SK-N-SH treated with all-trans-retinoic acid at 6 μM for 48 hours (cell line): ENCODE measurements at regions not wholly inside any gene's neighbourhood (a gene's known extent, or its start where the extent isn't known, plus 50 kb on each side); places are given as distances from the start of the nearest gene placed in this dataset.
A peak's percentile ranks its signal among the peaks of the same experiment; 100 is the strongest.

Experiments
- ATAC-seq: fragments of 200-7000 bp; cut with Tn5 transposase; 3 replicates; pipeline ENCODE4 v1.9.1; 2020; ENCODE audit warnings: mild to moderate bottlenecking, moderate library complexity
- BACH2 ChIP-seq: fragments of 250-450 bp; sonication (Bioruptor Pico); IDR thresholded peaks from 2 replicates; pipeline ENCODE4 v1.9.0; 2021; ENCODE audit warnings: mild to moderate bottlenecking, borderline replicate concordance
- CSDC2 ChIP-seq: fragments of 250-450 bp; sonication (Bioruptor Pico); IDR thresholded peaks from 2 replicates; pipeline ENCODE4 v1.5.0; 2020; ENCODE audit warnings: mild to moderate bottlenecking, moderate library complexity
- ESRRG ChIP-seq: fragments of 250-450 bp; sonication (Bioruptor Pico); IDR thresholded peaks from 2 replicates; pipeline ENCODE4 v1.6.1; 2021; ENCODE audit warnings: mild to moderate bottlenecking
- GLIS3 ChIP-seq: fragments of 250-450 bp; sonication (Bioruptor Pico); IDR thresholded peaks from 2 replicates; pipeline ENCODE4 v1.5.0; 2020; ENCODE audit warnings: mild to moderate bottlenecking, moderate library complexity
- ISL1 ChIP-seq: fragments of 250-450 bp; sonication (Bioruptor Pico); IDR thresholded peaks from 2 replicates; pipeline ENCODE4 v2.1.2; 2022; ENCODE audit warnings: mild to moderate bottlenecking, moderate library complexity
- PATZ1 ChIP-seq: fragments of 250-450 bp; sonication (Bioruptor Pico); IDR thresholded peaks from 2 replicates; pipeline ENCODE4 v1.8.0; 2020; ENCODE audit warnings: mild to moderate bottlenecking, moderate library complexity, borderline replicate concordance
- POU6F1 ChIP-seq: fragments of 250-450 bp; sonication (Bioruptor Pico); IDR thresholded peaks from 2 replicates; pipeline ENCODE4 v1.8.0; 2021; ENCODE audit warnings: low read depth, mild to moderate bottlenecking, moderate library complexity, borderline replicate concordance
- PPARA ChIP-seq: fragments of 250-450 bp; sonication (Bioruptor Pico); IDR thresholded peaks from 2 replicates; pipeline ENCODE4 v1.5.0; 2020; ENCODE audit warnings: mild to moderate bottlenecking, borderline replicate concordance
- RARB ChIP-seq: fragments of 250-450 bp; sonication (Bioruptor Pico); IDR thresholded peaks from 2 replicates; pipeline ENCODE4 v1.8.0; 2021; ENCODE audit warnings: mild to moderate bottlenecking, moderate library complexity
- SNAI2 ChIP-seq: fragments of 250-450 bp; sonication (Bioruptor Pico); IDR thresholded peaks from 2 replicates; pipeline ENCODE4 v1.5.0; 2020; ENCODE audit warnings: mild to moderate bottlenecking, moderate library complexity
- TCF4 ChIP-seq: fragments of 250-450 bp; sonication (Bioruptor Pico); IDR thresholded peaks from 2 replicates; pipeline ENCODE4 v1.8.0; 2021; ENCODE audit warnings: mild to moderate bottlenecking, moderate library complexity, borderline replicate concordance
- TOX ChIP-seq: fragments of 250-450 bp; sonication (Bioruptor Pico); IDR thresholded peaks from 2 replicates; pipeline ENCODE4 v1.8.0; 2021; ENCODE audit warnings: mild to moderate bottlenecking, moderate library complexity, borderline replicate concordance
- ZC3H10 ChIP-seq: fragments of 250-450 bp; sonication (Bioruptor Pico); IDR thresholded peaks from 2 replicates; pipeline ENCODE4 v1.5.1; 2021; ENCODE audit warnings: mild to moderate bottlenecking, moderate library complexity
- ZNF565 ChIP-seq: fragments of 450-650 bp; formaldehyde crosslinking; conservative IDR thresholded peaks from 2 replicates; pipeline ENCODE4 v1.5.0; 2020; ENCODE audit warnings: low read depth, mild to moderate bottlenecking, moderate library complexity
- ZNF70 ChIP-seq: fragments of 450-650 bp; formaldehyde crosslinking; IDR thresholded peaks from 2 replicates; pipeline ENCODE4 v1.5.0; 2020; ENCODE audit warnings: mild to moderate bottlenecking, moderate library complexity
- ZNF8 ChIP-seq: fragments of 450-650 bp; formaldehyde crosslinking; IDR thresholded peaks from 2 replicates; pipeline ENCODE4 v1.5.0; 2020; ENCODE audit warnings: mild to moderate bottlenecking, moderate library complexity
- TF ChIP-seq, protein P1 (sequence below): fragments of 250-450 bp; sonication (Bioruptor Pico); IDR thresholded peaks from 2 replicates; pipeline ENCODE4 v1.5.1; 2021; ENCODE audit warnings: mild to moderate bottlenecking, moderate library complexity

- TF ChIP-seq, protein P1, sequence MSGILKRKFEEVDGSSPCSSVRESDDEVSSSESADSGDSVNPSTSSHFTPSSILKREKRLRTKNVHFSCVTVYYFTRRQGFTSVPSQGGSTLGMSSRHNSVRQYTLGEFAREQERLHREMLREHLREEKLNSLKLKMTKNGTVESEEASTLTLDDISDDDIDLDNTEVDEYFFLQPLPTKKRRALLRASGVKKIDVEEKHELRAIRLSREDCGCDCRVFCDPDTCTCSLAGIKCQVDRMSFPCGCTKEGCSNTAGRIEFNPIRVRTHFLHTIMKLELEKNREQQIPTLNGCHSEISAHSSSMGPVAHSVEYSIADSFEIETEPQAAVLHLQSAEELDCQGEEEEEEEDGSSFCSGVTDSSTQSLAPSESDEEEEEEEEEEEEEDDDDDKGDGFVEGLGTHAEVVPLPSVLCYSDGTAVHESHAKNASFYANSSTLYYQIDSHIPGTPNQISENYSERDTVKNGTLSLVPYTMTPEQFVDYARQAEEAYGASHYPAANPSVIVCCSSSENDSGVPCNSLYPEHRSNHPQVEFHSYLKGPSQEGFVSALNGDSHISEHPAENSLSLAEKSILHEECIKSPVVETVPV: no peak
- TF ChIP-seq ZNF70 (CRISPR knock-in tag): no peak
- TF ChIP-seq POU6F1: no peak
- TF ChIP-seq ZC3H10 (CRISPR knock-in tag): no peak
- no peak for TF ChIP-seq TOX (CRISPR knock-in tag)
- no peak for TF ChIP-seq TCF4 (CRISPR knock-in tag)
- TF ChIP-seq ZNF8 (CRISPR knock-in tag): no peak
- TF ChIP-seq GLIS3 (CRISPR knock-in tag): no peak
- TF ChIP-seq ZNF565 (CRISPR knock-in tag): no peak
- TF ChIP-seq PATZ1 (CRISPR knock-in tag): no peak
- TF ChIP-seq PPARA (CRISPR knock-in tag): no peak
- ATAC-seq: no peak
Measured at GRCh38 chr10:42921951-42922350, 139.4 kb downstream of the BMS1 start.

GRCh38 chr10:42924484-42924883 lies 141.9 kb downstream of the BMS1 start:
- no peak for ATAC-seq
- TF ChIP-seq BACH2 (CRISPR knock-in tag): no peak
- TF ChIP-seq ESRRG (CRISPR knock-in tag): no peak
- TF ChIP-seq ISL1 (CRISPR knock-in tag): no peak
- no peak for TF ChIP-seq ZC3H10 (CRISPR knock-in tag)
- no peak for TF ChIP-seq ZNF8 (CRISPR knock-in tag)
- no peak for TF ChIP-seq PATZ1 (CRISPR knock-in tag)
- no peak for TF ChIP-seq CSDC2 (CRISPR knock-in tag)
- no peak for TF ChIP-seq GLIS3 (CRISPR knock-in tag)
- TF ChIP-seq POU6F1: no peak
- TF ChIP-seq PPARA (CRISPR knock-in tag): no peak
- no peak for TF ChIP-seq SNAI2 (CRISPR knock-in tag)

GRCh38 chr10:42926843-42927242 lies 144.2 kb downstream of the BMS1 start:
- no peak for TF ChIP-seq TOX (CRISPR knock-in tag)
- no peak for TF ChIP-seq TCF4 (CRISPR knock-in tag)
- no peak for TF ChIP-seq PATZ1 (CRISPR knock-in tag)
- TF ChIP-seq, protein P1: no peak
- TF ChIP-seq ZNF70 (CRISPR knock-in tag): no peak
- no peak for TF ChIP-seq PPARA (CRISPR knock-in tag)
- no peak for TF ChIP-seq ISL1 (CRISPR knock-in tag)
- TF ChIP-seq RARB (CRISPR knock-in tag): no peak
- no peak for TF ChIP-seq POU6F1
- TF ChIP-seq ZC3H10 (CRISPR knock-in tag): no peak
- ATAC-seq: peak; percentile 68
